RWPE2 (cell line): ENCODE measurements at regions not wholly inside any gene's neighbourhood (a gene's known extent, or its start where the extent isn't known, plus 50 kb on each side); places are given as distances from the start of the nearest gene placed in this dataset.

ENCODE experiments used
- ATAC-seq: fragments of 200-7000 bp; cut with Tn5 transposase; 3 replicates; pipeline ENCODE4 v1.9.1; 2021; ENCODE audit warnings: low read depth
- DNase-seq: peaks from one replicate; pipeline ENCODE4 v3.0.0-alpha.2; 2020; ENCODE audit warnings: low spot score
- H3K27ac ChIP-seq: fragments of 450-650 bp; 2 replicates; pipeline ENCODE4 v1.5.1; 2017; ENCODE audit warnings: mild to moderate bottlenecking; ENCODE audit not compliant: poor library complexity, severe bottlenecking
- H3K27me3 ChIP-seq: fragments of 250-450 bp; sonication (Bioruptor Pico); 2 replicates; pipeline ENCODE4 v1.5.1; 2021; ENCODE audit warnings: mild to moderate bottlenecking, moderate library complexity; ENCODE audit not compliant: insufficient read depth, poor library complexity, severe bottlenecking
- H3K36me3 ChIP-seq: fragments of 250-450 bp; sonication (Bioruptor Pico); 2 replicates; pipeline ENCODE4 v1.5.1; 2020; ENCODE audit warnings: low read depth, mild to moderate bottlenecking, moderate library complexity
- H3K4me1 ChIP-seq: fragments of 250-450 bp; sonication (Bioruptor Pico); 2 replicates; pipeline ENCODE4 v1.5.1; 2021; ENCODE audit warnings: mild to moderate bottlenecking, moderate library complexity; ENCODE audit not compliant: insufficient read depth, poor library complexity, severe bottlenecking
- H3K4me3 ChIP-seq: fragments of 250-450 bp; sonication (Bioruptor Pico); 2 replicates; pipeline ENCODE4 v1.5.1; 2021; ENCODE audit warnings: mild to moderate bottlenecking, moderate library complexity; ENCODE audit not compliant: severe bottlenecking
- H3K9me3 ChIP-seq: fragments of 250-450 bp; sonication (Bioruptor Pico); 2 replicates; pipeline ENCODE4 v1.5.1; 2021; ENCODE audit warnings: mild to moderate bottlenecking, moderate library complexity; ENCODE audit not compliant: severe bottlenecking
- TF ChIP-seq, protein P1 (sequence below): fragments of 450-650 bp; IDR thresholded peaks from one replicate; pipeline ENCODE4 v1.5.1; 2017; ENCODE audit warnings: mild to moderate bottlenecking, moderate library complexity; ENCODE audit not compliant: poor library complexity, severe bottlenecking

DNA sequence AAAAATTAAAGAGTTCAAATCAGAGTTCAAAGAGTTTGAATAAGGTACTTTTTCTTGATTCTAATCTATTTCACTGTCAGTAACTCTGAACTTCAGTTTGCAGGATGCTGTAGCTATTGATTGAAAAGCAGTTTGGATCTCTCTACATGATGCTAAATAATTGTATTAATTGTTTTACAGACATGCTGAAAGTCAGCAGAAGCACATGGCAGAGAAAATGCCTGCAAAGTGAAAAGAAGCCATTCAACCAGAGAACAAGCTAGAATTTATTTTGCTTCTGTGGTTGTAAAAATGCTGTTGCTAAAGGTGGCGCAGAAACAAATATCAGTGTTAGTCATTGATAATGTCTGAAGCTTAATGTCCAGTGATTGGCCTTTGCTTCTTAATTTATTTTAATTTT lies 92.1 kb upstream of the IL12A start:
- H3K4me1 ChIP-seq, result no peaks in the 10 kb centered on the region
- H3K27ac ChIP-seq, result no peak overlapping the region
- ATAC-seq, result no peak
- H3K9me3 ChIP-seq, result no peaks in the 10 kb centered on the region
- TF ChIP-seq, protein P1, sequence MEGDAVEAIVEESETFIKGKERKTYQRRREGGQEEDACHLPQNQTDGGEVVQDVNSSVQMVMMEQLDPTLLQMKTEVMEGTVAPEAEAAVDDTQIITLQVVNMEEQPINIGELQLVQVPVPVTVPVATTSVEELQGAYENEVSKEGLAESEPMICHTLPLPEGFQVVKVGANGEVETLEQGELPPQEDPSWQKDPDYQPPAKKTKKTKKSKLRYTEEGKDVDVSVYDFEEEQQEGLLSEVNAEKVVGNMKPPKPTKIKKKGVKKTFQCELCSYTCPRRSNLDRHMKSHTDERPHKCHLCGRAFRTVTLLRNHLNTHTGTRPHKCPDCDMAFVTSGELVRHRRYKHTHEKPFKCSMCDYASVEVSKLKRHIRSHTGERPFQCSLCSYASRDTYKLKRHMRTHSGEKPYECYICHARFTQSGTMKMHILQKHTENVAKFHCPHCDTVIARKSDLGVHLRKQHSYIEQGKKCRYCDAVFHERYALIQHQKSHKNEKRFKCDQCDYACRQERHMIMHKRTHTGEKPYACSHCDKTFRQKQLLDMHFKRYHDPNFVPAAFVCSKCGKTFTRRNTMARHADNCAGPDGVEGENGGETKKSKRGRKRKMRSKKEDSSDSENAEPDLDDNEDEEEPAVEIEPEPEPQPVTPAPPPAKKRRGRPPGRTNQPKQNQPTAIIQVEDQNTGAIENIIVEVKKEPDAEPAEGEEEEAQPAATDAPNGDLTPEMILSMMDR, result no peak
- no peak for DNase-seq
- H3K36me3 ChIP-seq, result peaks cover 41% of the 10 kb centered on the region
- H3K4me3 ChIP-seq, result no peak overlapping the region
- no peaks in the 10 kb centered on the region for H3K27me3 ChIP-seq

DNA sequence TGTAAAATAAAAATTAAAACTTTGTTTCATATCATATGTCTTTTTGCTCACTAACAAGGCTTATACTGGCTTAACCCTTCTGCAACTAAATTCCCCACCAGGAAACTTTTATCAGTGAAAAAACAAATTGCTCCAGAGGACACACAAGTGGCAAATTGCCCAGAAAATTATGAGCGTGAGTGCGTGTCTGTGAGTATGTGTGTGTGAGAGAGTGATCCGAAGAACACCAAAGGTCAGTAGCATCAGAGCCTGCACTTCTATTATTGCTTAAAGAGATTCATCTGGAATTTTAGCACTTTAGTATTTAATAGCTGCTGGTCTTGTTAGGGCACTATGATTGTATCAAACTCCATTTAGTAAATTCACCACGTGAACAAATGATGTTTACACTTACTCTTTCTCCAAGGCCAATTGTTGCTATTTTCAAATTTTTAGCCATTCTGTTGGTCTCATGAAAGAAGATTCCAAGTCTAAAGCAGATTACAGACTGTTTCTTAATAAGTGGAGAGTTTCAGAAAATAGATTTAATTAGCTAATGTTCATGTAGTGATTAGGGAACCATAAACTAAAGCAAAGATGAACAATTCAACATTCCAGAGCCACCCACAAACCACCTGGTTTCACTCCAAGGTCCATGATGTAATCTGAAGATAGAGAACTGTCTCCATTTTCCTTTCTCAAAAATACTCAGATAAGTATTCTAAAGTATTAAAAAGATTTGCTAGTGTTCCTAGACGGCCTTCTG lies 91.1 kb upstream of the IL12A start:
- ATAC-seq (no peak), DNase-seq (no peak)
- Histone ChIP-seq H3K4me1 (no peaks in the 10 kb centered on the region), H3K36me3 (peaks cover 32% of the 10 kb centered on the region), H3K27ac (no peak overlapping the region), H3K9me3 (no peaks in the 10 kb centered on the region), H3K27me3 (no peaks in the 10 kb centered on the region), H3K4me3 (no peak overlapping the region)
- TF ChIP-seq, protein P1, result no peak

DNA sequence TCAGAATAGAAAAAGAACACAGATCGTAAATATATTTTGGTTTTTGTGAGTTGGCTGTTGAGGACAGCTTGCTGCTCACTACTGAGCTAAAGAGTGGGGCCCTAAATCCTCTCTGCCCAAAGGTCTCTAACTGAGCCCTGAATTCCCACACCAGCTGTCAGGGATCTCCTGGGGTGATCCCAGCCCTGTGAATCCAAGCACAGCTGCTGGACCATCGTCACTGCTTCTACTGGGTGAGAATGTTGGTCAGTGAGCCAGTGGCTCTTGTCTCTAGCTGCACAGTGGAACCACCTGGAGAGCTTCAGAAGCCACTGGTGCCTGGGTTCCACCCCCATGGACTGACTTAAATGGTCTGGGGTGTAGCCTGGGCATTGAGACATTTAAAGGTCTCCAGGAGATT lies 90.5 kb upstream of the IL12A start:
- H3K4me3 ChIP-seq, result no peak overlapping the region
- peaks cover 25% of the 10 kb centered on the region for H3K36me3 ChIP-seq
- ATAC-seq (no peak), DNase-seq (no peak)
- no peaks in the 10 kb centered on the region for H3K4me1 ChIP-seq
- H3K9me3 ChIP-seq, result no peaks in the 10 kb centered on the region
- TF ChIP-seq, protein P1, result no peak
- no peak overlapping the region for H3K27ac ChIP-seq
- no peaks in the 10 kb centered on the region for H3K27me3 ChIP-seq

DNA sequence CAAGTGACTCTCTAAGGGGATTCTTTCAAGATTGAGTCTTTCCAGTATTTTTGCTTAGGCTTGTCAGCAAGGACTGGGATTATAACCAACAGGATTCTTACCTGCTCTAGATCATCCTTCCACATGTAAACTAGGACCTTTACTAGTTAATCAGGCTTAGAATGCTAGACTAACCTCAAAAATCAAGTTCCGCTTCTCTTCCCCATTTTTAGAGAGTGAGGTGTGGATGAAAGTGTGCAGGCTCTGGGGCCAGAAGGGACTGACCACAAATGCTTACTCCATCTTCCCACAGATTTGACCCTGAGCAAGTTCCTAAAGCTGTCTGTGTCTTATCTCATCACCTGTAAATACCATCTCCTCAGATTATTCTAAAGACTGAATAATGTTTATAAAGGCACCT lies 89.5 kb upstream of the IL12A start:
- no peaks in the 10 kb centered on the region for H3K27me3 ChIP-seq
- DNase-seq, result no peak
- ATAC-seq, result no peak
- TF ChIP-seq, protein P1, result no peak
- H3K4me3 ChIP-seq, result no peak overlapping the region
- H3K9me3 ChIP-seq, result no peaks in the 10 kb centered on the region
- no peak overlapping the region for H3K27ac ChIP-seq
- peaks cover 22% of the 10 kb centered on the region for H3K36me3 ChIP-seq
- H3K4me1 ChIP-seq, result no peaks in the 10 kb centered on the region

DNA sequence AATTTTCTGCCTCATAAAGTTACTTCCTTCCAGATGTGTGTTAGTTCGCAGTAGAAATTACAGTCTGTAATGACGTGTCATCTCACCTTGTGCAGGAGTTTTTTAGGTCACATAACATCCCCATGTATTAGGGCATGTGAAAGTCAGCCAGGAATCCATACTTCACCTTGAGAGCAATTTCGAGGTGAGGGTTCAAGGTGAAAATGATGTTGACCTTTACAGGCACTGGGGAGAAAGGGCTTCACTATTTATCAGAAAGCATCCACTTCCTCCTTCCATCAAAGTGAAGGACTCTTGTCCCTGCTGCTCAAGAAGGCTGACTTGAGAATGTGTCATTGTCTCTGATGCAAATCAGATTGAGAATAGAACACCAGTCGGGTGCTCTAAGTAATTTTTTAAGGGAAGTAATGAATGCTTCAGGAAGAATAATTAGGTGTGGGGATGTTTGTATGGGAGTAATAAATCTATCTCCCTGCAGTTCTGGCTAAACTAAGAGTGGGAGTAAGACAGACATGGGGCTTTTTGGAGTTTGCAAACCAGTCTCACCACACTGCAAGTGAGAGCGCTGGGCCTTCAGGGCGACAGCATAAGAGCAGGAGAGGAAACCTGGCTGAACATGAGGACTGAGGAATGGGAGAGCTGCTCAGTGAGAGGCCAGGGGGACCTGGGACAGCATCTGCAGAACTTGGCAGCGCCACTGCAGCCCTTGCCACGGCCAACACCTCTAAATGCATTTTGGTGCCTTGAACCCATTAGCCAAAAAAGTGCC lies 85.9 kb upstream of the IL12A start:
- Histone ChIP-seq H3K27ac (no peak overlapping the region), H3K27me3 (no peaks in the 10 kb centered on the region), H3K4me3 (no peak overlapping the region), H3K9me3 (no peaks in the 10 kb centered on the region), H3K36me3 (peaks cover 4% of the 10 kb centered on the region), H3K4me1 (no peaks in the 10 kb centered on the region)
- TF ChIP-seq, protein P1, result no peak
- DNase-seq (no peak), ATAC-seq (no peak)
